CD14-positive monocyte (primary cell): ENCODE measurements at regions not wholly inside any gene's neighbourhood (a gene's known extent, or its start where the extent isn't known, plus 50 kb on each side); places are given as distances from the start of the nearest gene placed in this dataset.

Experiments used
- DNase-seq, 3 donors: peaks; one replicate each; pipeline ENCODE4 v3.0.0-alpha.2; 2011 to 2022
- H2AFZ ChIP-seq: 2 replicates; pipeline ENCODE4 v1.6.0; 2012; ENCODE audit warnings: mild to moderate bottlenecking, low read depth, low read length, inconsistent platforms; ENCODE audit not compliant: insufficient read depth, poor library complexity, severe bottlenecking
- H3K27ac ChIP-seq, 2 donors: 1 replicate in 1 of 2; 2 replicates in 1 of 2; pipeline ENCODE4 v1.5.1; 2012 to 2013; ENCODE audit warnings: low read length in 2 of 2, control low read depth in 1 of 2, inconsistent platforms in 1 of 2, low read depth in 1 of 2, mild to moderate bottlenecking in 1 of 2
- H3K27me3 ChIP-seq, 2 donors: one replicate each; pipeline versions ENCODE4 v1.6.0 to v1.6.1; 2011 to 2013; ENCODE audit warnings: low read length in 2 of 2; ENCODE audit not compliant: control insufficient read depth in 2 of 2, insufficient read depth in 2 of 2
- H3K36me3 ChIP-seq, 2 donors: replicated peaks in 1 of 2; 1 replicate in 1 of 2; 2 replicates in 1 of 2; pipeline versions ENCODE4 v1.5.1 to v1.6.1; 2012 to 2013; ENCODE audit warnings: low read length in 2 of 2, control low read depth in 1 of 2, inconsistent platforms in 1 of 2, mild to moderate bottlenecking in 1 of 2; ENCODE audit not compliant: insufficient read depth in 2 of 2, control insufficient read depth in 1 of 2
- H3K4me1 ChIP-seq, 2 donors: 1 replicate in 1 of 2; 2 replicates in 1 of 2; pipeline versions ENCODE4 v1.5.1 to v1.6.1; 2012 to 2013; ENCODE audit warnings: low read length in 2 of 2, control low read depth in 1 of 2, inconsistent platforms in 1 of 2, mild to moderate bottlenecking in 1 of 2, moderate library complexity in 1 of 2; ENCODE audit not compliant: insufficient read depth in 2 of 2, control insufficient read depth in 1 of 2
- H3K4me2 ChIP-seq: replicated peaks from 2 replicates; pipeline ENCODE3; 2012; ENCODE audit warnings: low read length, moderate library complexity, mild to moderate bottlenecking; ENCODE audit not compliant: poor library complexity, severe bottlenecking; ENCODE audit errors: extremely low read depth
- H3K4me3 ChIP-seq, 3 experiments: fragments of 200-600 bp in 1 of 3; sonication (generic) in 1 of 3; replicated peaks in 1 of 3; 1 replicate in 2 of 3; 2 replicates in 1 of 3; pipeline ENCODE4 v1.5.1; 2011 to 2013; ENCODE audit warnings: low read length in 3 of 3, mild to moderate bottlenecking in 3 of 3, control low read depth in 2 of 3, low read depth in 2 of 3, inconsistent platforms in 1 of 3, moderate library complexity in 1 of 3
- H3K79me2 ChIP-seq: 2 replicates; pipeline ENCODE4 v1.6.0; 2012; ENCODE audit warnings: mild to moderate bottlenecking, control low read depth, inconsistent platforms, low read length, moderate library complexity; ENCODE audit not compliant: insufficient read depth
- H3K9ac ChIP-seq: 2 replicates; pipeline ENCODE4 v1.6.0; 2017; ENCODE audit warnings: low read length, mild to moderate bottlenecking; ENCODE audit not compliant: insufficient read depth, poor library complexity, severe bottlenecking
- H3K9me3 ChIP-seq, 2 donors: replicated peaks in 1 of 2; 1 replicate in 1 of 2; 2 replicates in 1 of 2; pipeline versions ENCODE4 v1.5.1 to v1.6.1; 2012 to 2013; ENCODE audit warnings: low read length in 2 of 2, control low read depth in 1 of 2; ENCODE audit not compliant: control insufficient read depth in 1 of 2, insufficient read depth in 1 of 2
- H4K20me1 ChIP-seq: 2 replicates; pipeline ENCODE4 v1.6.0; 2012; ENCODE audit warnings: mild to moderate bottlenecking, low read length, control low read depth, moderate library complexity; ENCODE audit not compliant: insufficient read depth
- H3K27ac Mint-ChIP-seq, 7 donors: one replicate each; pipeline ENCODE4 v1.8.0; 2020; ENCODE audit warnings: mild to moderate bottlenecking in 7 of 7, mixed read lengths in 7 of 7, moderate library complexity in 6 of 7, inconsistent platforms in 2 of 7
- H3K27me3 Mint-ChIP-seq, 3 donors: one replicate each; pipeline ENCODE4 v1.8.0; 2021 to 2022; ENCODE audit warnings: low read depth in 3 of 3, mild to moderate bottlenecking in 3 of 3, mixed read lengths in 3 of 3, moderate library complexity in 3 of 3, inconsistent platforms in 1 of 3
- H3K36me3 Mint-ChIP-seq, 2 donors: one replicate each; pipeline ENCODE4 v1.8.0; 2020; ENCODE audit warnings: mixed read lengths in 2 of 2, inconsistent platforms in 1 of 2, mild to moderate bottlenecking in 1 of 2
- H3K4me1 Mint-ChIP-seq: one replicate; pipeline ENCODE4 v1.8.0; 2020; ENCODE audit warnings: mild to moderate bottlenecking, mixed read lengths
- H3K4me3 Mint-ChIP-seq, 2 donors: one replicate each; pipeline ENCODE4 v1.8.0; 2020; ENCODE audit warnings: mild to moderate bottlenecking in 2 of 2, mixed read lengths in 2 of 2, moderate library complexity in 1 of 2
- H3K9me3 Mint-ChIP-seq, 7 donors: one replicate each; pipeline ENCODE4 v1.8.0; 2020 to 2022; ENCODE audit warnings: mixed read lengths in 7 of 7, mild to moderate bottlenecking in 6 of 7, moderate library complexity in 6 of 7, inconsistent platforms in 2 of 7
- CTCF ChIP-seq: fragments of 200-600 bp; IDR thresholded peaks from one replicate; pipeline ENCODE4 v1.8.0; 2022; ENCODE audit warnings: antibody characterized with exemption, mild to moderate bottlenecking
- WGBS: methylation state at CpG from one replicate; pipeline ENCODE4 v1.1.5; 2013; ENCODE audit warnings: missing lambda C conversion rate; ENCODE audit not compliant: insufficient coverage; 5-methylcytosine and 5-hydroxymethylcytosine counted together
- intact Hi-C, 2 donors: fragments of 100-400 bp; cut with micrococcal nuclease; formaldehyde crosslinking; loops; one replicate each; pipeline versions ENCODE4 v1.15.0 to v1.15.1; 2023

- no CpG with 5 or more reads among the region's 3 CpGs for WGBS
- no peak for TF ChIP-seq CTCF
- no peak overlapping the region for H3K9ac ChIP-seq
- H3K36me3 Mint-ChIP-seq, result peaks cover 4 to 9% of the 10 kb centered on the region in 2 donors
- H2AFZ ChIP-seq, result no peak overlapping the region
- no peaks in the 10 kb centered on the region for H3K9me3 ChIP-seq
- H3K27ac ChIP-seq, result peak overlapping the region in 1 of 2 donors; percentile 68
- no peak overlapping the region for H3K4me3 ChIP-seq
- peak overlapping the region in 6 of 7 donors; percentile 43 to 78 (median 66) for H3K27ac Mint-ChIP-seq
- H3K36me3 ChIP-seq, result no peaks in the 10 kb centered on the region
- no peak overlapping the region for H3K4me3 Mint-ChIP-seq
- peaks cover 0 to 12% (median 3%) of the 10 kb centered on the region in 7 donors for H3K9me3 Mint-ChIP-seq
- no peak overlapping the region for H3K4me2 ChIP-seq
- H3K4me1 Mint-ChIP-seq, result peaks cover 21% of the 10 kb centered on the region
- intact Hi-C loops, result no loop called here
- H4K20me1 ChIP-seq, result no peaks in the 10 kb centered on the region
- peaks cover 0 to 8% (median 4%) of the 10 kb centered on the region in 3 donors for H3K27me3 Mint-ChIP-seq
- peaks cover 17 to 18% of the 10 kb centered on the region in 2 donors for H3K4me1 ChIP-seq
- no peaks in the 10 kb centered on the region for H3K79me2 ChIP-seq
- no peaks in the 10 kb centered on the region for H3K27me3 ChIP-seq
- DNase-seq, result peak; percentile 32 to 57 (median 43)
Observed at GRCh38 chr2:226411205-226411604, 388.4 kb downstream of the IRS1 start.

- intact Hi-C loops, result no loop called here
- no peak overlapping the region for H3K4me3 Mint-ChIP-seq
- peaks cover 4 to 9% of the 10 kb centered on the region in 2 donors for H3K36me3 Mint-ChIP-seq
- Histone ChIP-seq H3K4me2 (no peak overlapping the region), H3K9me3 (no peaks in the 10 kb centered on the region), H3K4me1 (peaks cover 17 to 18% of the 10 kb centered on the region in 2 donors), H3K27ac (no peak overlapping the region), H3K36me3 (no peaks in the 10 kb centered on the region), H3K4me3 (no peak overlapping the region), H3K79me2 (no peaks in the 10 kb centered on the region), H4K20me1 (no peaks in the 10 kb centered on the region), H2AFZ (no peak overlapping the region), H3K9ac (no peak overlapping the region), H3K27me3 (no peaks in the 10 kb centered on the region)
- TF ChIP-seq CTCF, result no peak
- peak overlapping the region in 1 of 7 donors; percentile 32 for H3K27ac Mint-ChIP-seq
- no CpG with 5 or more reads among the region's 4 CpGs for WGBS
- peaks cover 0 to 12% (median 5%) of the 10 kb centered on the region in 7 donors for H3K9me3 Mint-ChIP-seq
- H3K4me1 Mint-ChIP-seq, result peaks cover 21% of the 10 kb centered on the region
- no peak for DNase-seq
- peaks cover 0 to 8% (median 8%) of the 10 kb centered on the region in 3 donors for H3K27me3 Mint-ChIP-seq
Observed at GRCh38 chr2:226410247-226410835, 389.3 kb downstream of the IRS1 start.
